ENCODE measurements at regions not wholly inside any gene's neighbourhood (a gene's known extent, or its start where the extent isn't known, plus 50 kb on each side); places are given as distances from the start of the nearest gene placed in this dataset.

- no peak for FAIRE-seq
Measured at GRCh38 chr10:107433605-107434004, 269.1 kb upstream of the SORCS1 start.

GRCh38 chr10:107430446-107430845 lies 265.9 kb upstream of the SORCS1 start:
- FAIRE-seq (no peak), DNase-seq (ENCODE audit: low spot score) (no peak)

More at GRCh38 chr10:107433605-107434004, 269.1 kb upstream of the SORCS1 start:
- DNase-seq (ENCODE audit: low spot score) = no peak

- no peak for DNase-seq (ENCODE audit: low spot score)
- FAIRE-seq = no peak
Measured at GRCh38 chr10:107427016-107427415, 262.5 kb upstream of the SORCS1 start.

GRCh38 chr10:107425931-107426553 lies 261.5 kb upstream of the SORCS1 start:
- FAIRE-seq (no peak), DNase-seq (ENCODE audit: low spot score) (no peak)

GRCh38 chr10:107424628-107425027 lies 260.1 kb upstream of the SORCS1 start:
- no peak for FAIRE-seq
- DNase-seq (ENCODE audit: low spot score) = no peak

GRCh38 chr10:107423903-107424302 lies 259.4 kb upstream of the SORCS1 start:
- DNase-seq (ENCODE audit: low spot score) (no peak), FAIRE-seq (no peak)

- DNase-seq (ENCODE audit: low spot score) (no peak), FAIRE-seq (no peak)
Measured at GRCh38 chr10:107422681-107423080, 258.2 kb upstream of the SORCS1 start.

- FAIRE-seq = no peak
Measured at GRCh38 chr10:107420196-107420595, 255.7 kb upstream of the SORCS1 start.

GRCh38 chr10:107418085-107418806 lies 253.7 kb upstream of the SORCS1 start:
- DNase-seq (ENCODE audit: low spot score) (no peak), FAIRE-seq (no peak)

More at GRCh38 chr10:107420196-107420595, 255.7 kb upstream of the SORCS1 start:
- DNase-seq (ENCODE audit: low spot score) = no peak

- DNase-seq (ENCODE audit: low spot score) (no peak), FAIRE-seq (no peak)
Measured at GRCh38 chr10:107417446-107417845, 252.9 kb upstream of the SORCS1 start.

GRCh38 chr10:107415446-107415845 lies 250.9 kb upstream of the SORCS1 start:
- no peak for FAIRE-seq
- DNase-seq (ENCODE audit: low spot score) = no peak

GRCh38 chr10:107413971-107414370 lies 249.5 kb upstream of the SORCS1 start:
- FAIRE-seq (no peak), DNase-seq (ENCODE audit: low spot score) (no peak)

GRCh38 chr10:107409522-107409921 lies 245.0 kb upstream of the SORCS1 start:
- FAIRE-seq = no peak
- no peak for DNase-seq (ENCODE audit: low spot score)

GRCh38 chr10:107398115-107398514 lies 233.6 kb upstream of the SORCS1 start:
- DNase-seq (ENCODE audit: low spot score) = no peak
- FAIRE-seq = no peak

- FAIRE-seq = no peak
Measured at GRCh38 chr10:107391901-107392300, 227.4 kb upstream of the SORCS1 start.

GRCh38 chr10:107390563-107390962 lies 226.1 kb upstream of the SORCS1 start:
- DNase-seq (ENCODE audit: low spot score) (no peak), FAIRE-seq (no peak)

More at GRCh38 chr10:107391901-107392300, 227.4 kb upstream of the SORCS1 start:
- no peak for DNase-seq (ENCODE audit: low spot score)

GRCh38 chr10:107383357-107383756 lies 218.9 kb upstream of the SORCS1 start:
- FAIRE-seq = no peak
- DNase-seq (ENCODE audit: low spot score) = no peak

- no peak for FAIRE-seq
- no peak for DNase-seq (ENCODE audit: low spot score)
Measured at GRCh38 chr10:107379601-107380000, 215.1 kb upstream of the SORCS1 start.

- DNase-seq (ENCODE audit: low spot score) (no peak), FAIRE-seq (no peak)
Measured at GRCh38 chr10:107371801-107372200, 207.3 kb upstream of the SORCS1 start.

- FAIRE-seq = no peak
- no peak for DNase-seq (ENCODE audit: low spot score)
Measured at GRCh38 chr10:107364872-107365271, 200.4 kb upstream of the SORCS1 start.

- no peak for FAIRE-seq
- DNase-seq (ENCODE audit: low spot score) = no peak
Measured at GRCh38 chr10:107362306-107362705, 197.8 kb upstream of the SORCS1 start.

- no peak for FAIRE-seq
Measured at GRCh38 chr10:107357033-107357432, 192.5 kb upstream of the SORCS1 start.

GRCh38 chr10:107356396-107356795 lies 191.9 kb upstream of the SORCS1 start:
- DNase-seq (ENCODE audit: low spot score) = no peak
- no peak for FAIRE-seq

More at GRCh38 chr10:107357033-107357432, 192.5 kb upstream of the SORCS1 start:
- DNase-seq (ENCODE audit: low spot score) = no peak
